ENCODE measurements at regions not wholly inside any gene's neighbourhood (a gene's known extent, or its start where the extent isn't known, plus 50 kb on each side); places are given as distances from the start of the nearest gene placed in this dataset.

DNA sequence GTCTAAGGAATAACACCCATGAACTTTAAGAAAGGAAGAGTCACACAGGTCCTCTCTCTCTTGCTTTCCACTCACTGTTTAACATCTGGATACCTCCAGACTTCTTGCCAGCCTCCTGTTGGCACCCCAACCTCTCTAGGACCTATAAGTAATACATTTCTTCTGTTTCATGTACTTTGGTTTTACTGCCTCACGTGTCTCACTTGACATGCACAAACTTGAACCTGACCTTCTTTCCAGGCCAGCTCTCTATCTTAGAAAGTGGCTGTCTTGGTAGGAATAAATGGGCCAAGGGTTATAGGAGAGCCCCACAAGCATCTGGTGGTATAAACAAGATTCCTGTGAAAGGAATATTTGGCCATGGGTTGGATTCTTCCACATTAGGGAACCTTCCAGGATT is 614.8 kb upstream of the AGA start:
- TF ChIP-seq, protein P1, sequence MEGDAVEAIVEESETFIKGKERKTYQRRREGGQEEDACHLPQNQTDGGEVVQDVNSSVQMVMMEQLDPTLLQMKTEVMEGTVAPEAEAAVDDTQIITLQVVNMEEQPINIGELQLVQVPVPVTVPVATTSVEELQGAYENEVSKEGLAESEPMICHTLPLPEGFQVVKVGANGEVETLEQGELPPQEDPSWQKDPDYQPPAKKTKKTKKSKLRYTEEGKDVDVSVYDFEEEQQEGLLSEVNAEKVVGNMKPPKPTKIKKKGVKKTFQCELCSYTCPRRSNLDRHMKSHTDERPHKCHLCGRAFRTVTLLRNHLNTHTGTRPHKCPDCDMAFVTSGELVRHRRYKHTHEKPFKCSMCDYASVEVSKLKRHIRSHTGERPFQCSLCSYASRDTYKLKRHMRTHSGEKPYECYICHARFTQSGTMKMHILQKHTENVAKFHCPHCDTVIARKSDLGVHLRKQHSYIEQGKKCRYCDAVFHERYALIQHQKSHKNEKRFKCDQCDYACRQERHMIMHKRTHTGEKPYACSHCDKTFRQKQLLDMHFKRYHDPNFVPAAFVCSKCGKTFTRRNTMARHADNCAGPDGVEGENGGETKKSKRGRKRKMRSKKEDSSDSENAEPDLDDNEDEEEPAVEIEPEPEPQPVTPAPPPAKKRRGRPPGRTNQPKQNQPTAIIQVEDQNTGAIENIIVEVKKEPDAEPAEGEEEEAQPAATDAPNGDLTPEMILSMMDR (IDR thresholded peaks at IDR 0.05; ENCODE audit: low read length, missing control alignments): no peak
- no peak for DNase-seq (ENCODE audit: low read depth)
- no peak overlapping the region for H3K4me3 ChIP-seq (replicated peaks; ENCODE audit: low read depth, low read length)

DNA sequence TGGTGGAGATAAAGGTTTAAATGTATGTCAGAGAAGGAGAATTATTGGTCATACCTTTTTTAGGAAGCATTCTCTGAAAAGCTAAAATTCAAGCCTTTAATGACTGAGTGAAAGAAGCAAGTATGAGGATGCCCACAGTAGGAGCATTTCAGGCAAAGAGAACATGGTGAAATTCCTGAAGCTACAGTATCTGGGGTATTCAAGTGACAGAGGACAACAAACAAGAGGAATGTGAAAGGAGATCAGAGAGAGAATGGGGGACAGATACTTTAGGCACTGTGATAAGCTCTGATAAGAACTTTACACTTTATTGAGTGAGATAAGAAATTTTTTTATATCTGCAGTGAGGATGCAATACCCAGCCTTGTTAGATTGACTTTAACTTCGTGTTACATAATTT is 621.3 kb upstream of the AGA start:
- TF ChIP-seq, protein P1 (IDR thresholded peaks at IDR 0.05; ENCODE audit: low read length, missing control alignments): no peak
- no peak for DNase-seq (ENCODE audit: low read depth)
- no peak overlapping the region for H3K4me3 ChIP-seq (replicated peaks; ENCODE audit: low read depth, low read length)

DNA sequence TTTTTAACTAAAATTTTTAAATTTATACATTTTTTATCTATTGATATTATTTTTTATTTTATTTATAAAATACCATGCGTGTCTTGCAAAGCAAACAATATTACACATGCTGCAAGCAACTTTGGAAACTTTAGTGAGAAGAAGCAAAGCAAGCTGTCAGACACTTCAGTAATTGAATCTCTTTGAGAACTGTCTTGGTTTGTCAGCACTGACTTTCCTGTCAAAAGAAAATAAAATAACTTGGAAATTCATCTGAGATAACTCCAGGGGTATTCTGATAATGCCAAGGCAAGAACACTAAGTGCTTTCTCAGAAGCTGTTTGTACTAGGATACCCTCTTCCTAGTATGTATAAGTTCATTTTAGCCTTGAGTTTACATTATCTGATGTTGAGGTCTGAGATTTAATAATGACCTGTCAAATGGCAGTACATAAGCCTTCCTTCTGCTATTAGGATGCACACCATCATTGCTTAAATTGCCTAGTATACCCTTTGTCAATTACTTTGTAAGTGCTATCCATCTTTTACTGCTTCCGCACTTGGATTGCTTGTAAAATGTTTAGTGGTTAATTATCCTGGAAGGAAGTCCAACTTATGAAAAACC is 624.2 kb upstream of the AGA start:
- TF ChIP-seq, protein P1 (IDR thresholded peaks at IDR 0.05; ENCODE audit: low read length, missing control alignments): no peak
- no peak for DNase-seq (ENCODE audit: low read depth)
- no peak overlapping the region for H3K4me3 ChIP-seq (replicated peaks; ENCODE audit: low read depth, low read length)

DNA sequence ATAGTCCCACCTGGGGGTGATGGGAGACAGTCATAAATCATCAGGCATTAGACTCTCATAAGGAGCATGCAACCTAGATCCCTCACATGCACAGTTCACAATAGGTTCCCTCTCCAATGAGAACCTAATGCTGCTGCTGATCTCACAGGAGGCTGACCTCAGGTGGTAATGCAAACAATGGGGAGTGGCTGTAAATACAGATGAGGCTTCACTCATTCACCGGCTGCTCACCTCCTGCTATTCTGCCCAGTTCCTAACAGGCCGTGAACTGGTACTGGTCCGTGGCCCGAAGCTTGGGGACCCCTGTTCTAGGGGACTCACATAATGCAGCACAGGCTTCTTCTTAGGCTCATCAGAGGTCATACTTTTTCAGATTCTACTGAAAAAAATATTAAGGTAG is 625.9 kb upstream of the AGA start:
- TF ChIP-seq, protein P1 (IDR thresholded peaks at IDR 0.05; ENCODE audit: low read length, missing control alignments): no peak
- no peak overlapping the region for H3K4me3 ChIP-seq (replicated peaks; ENCODE audit: low read depth, low read length)
- no peak for DNase-seq (ENCODE audit: low read depth)

DNA sequence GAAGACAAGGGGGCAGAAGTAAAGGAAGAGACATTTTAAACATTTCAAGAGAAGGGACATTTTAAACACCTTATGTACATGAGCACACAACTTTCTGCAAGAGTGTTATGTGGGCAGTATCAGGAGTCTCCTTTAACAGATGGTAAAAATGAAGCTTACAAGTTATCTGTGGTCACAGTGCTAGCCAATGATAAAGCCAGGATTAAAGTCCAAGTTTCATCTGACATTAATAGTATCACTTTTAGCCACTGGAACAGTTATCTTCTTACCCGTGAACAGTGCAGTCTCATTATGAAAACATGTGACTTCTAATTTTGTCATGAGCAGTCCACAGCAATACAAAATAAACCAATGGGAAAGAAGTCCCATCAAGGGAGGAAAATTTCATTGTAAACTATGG is 627.9 kb upstream of the AGA start:
- no peak overlapping the region for H3K4me3 ChIP-seq (replicated peaks; ENCODE audit: low read depth, low read length)
- no peak for DNase-seq (ENCODE audit: low read depth)
- TF ChIP-seq, protein P1 (IDR thresholded peaks at IDR 0.05; ENCODE audit: low read length, missing control alignments): no peak

DNA sequence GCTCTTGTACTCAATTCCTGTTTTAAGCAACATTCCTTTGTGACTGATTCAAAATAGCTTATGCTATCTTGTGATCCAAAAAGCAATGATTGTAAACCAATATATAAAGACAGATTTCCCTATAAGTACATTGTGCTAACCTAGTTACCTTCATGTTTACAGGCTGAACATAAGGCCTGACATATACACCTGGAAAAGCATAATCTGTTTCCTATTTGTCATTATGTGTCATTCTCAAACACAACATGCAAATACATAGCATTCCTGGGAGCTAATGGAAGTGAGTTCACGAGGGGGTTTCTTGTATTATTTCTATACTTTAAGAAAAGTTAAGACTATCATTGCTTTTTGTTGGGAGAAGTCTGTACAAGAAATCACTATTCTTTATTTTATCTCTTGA is 638.1 kb upstream of the AGA start:
- no peak for DNase-seq (ENCODE audit: low read depth)
- no peak overlapping the region for H3K4me3 ChIP-seq (replicated peaks; ENCODE audit: low read depth, low read length)
- TF ChIP-seq, protein P1 (IDR thresholded peaks at IDR 0.05; ENCODE audit: low read length, missing control alignments): no peak

DNA sequence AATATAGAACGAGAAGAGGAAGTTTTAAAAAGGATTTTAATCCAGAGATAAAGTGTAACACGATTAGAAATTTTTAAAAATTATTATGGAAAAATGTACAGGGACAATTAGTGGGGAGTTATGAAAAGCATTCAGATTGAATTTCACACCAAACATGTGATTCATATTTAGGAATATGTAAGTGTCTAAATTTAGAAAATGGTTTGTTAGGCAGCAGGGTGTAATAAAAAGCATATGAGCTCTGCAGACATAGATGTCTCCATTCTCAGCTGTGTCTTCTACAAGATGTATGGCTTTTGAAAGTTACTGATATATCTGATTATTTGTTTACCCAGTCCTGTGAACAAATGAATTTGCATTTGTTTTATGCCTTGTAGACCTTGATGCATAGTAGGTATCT is 638.9 kb upstream of the AGA start:
- H3K4me3 ChIP-seq (replicated peaks; ENCODE audit: low read depth, low read length): no peak overlapping the region
- DNase-seq (ENCODE audit: low read depth): no peak
- TF ChIP-seq, protein P1 (IDR thresholded peaks at IDR 0.05; ENCODE audit: low read length, missing control alignments): no peak
